GM23338 (cell line): ENCODE measurements at regions not wholly inside any gene's neighbourhood (a gene's known extent, or its start where the extent isn't known, plus 50 kb on each side); places are given as distances from the start of the nearest gene placed in this dataset.

Experiments used
- CTCF ChIP-seq, 2 experiments: fragments of 200-600 bp in 1 of 2; sonication (generic) in 1 of 2; conservative IDR thresholded peaks; 2 replicates each; pipeline versions ENCODE4 v1.5.1 to v1.6.1; 2016 to 2017; ENCODE audit warnings: antibody characterized with exemption in 2 of 2, low read depth in 2 of 2, mild to moderate bottlenecking in 2 of 2, moderate library complexity in 1 of 2
- EZH2 ChIP-seq: fragments of 200-600 bp; sonication (generic); IDR thresholded peaks from one replicate; pipeline ENCODE4 v1.8.0; 2017; ENCODE audit warnings: antibody characterized with exemption, mild to moderate bottlenecking, low read depth; ENCODE audit not compliant: unreplicated experiment
- EZH2phosphoT487 ChIP-seq: fragments of 200-600 bp; sonication (generic); IDR thresholded peaks from one replicate; pipeline ENCODE4 v1.8.1; 2018; ENCODE audit warnings: antibody characterized with exemption; ENCODE audit not compliant: unreplicated experiment
- JUNB ChIP-seq: IDR thresholded peaks from one replicate; pipeline ENCODE4 v1.6.1; 2016; ENCODE audit warnings: antibody characterized with exemption; ENCODE audit not compliant: unreplicated experiment
- POLR2AphosphoS5 ChIP-seq: IDR thresholded peaks from 2 replicates; pipeline ENCODE4 v1.6.1; 2016; ENCODE audit warnings: antibody characterized with exemption, low read depth

GRCh38 chr1:68950036-68950435, 453.2 kb upstream of the DEPDC1 start:
- TF ChIP-seq CTCF (conservative IDR thresholded peaks at IDR 0.05; ENCODE audit: low read depth in 2 of 2) (no peak), POLR2AphosphoS5 (no peak), EZH2 (no peak), EZH2phosphoT487 (no peak), JUNB (no peak)
